OCI-LY1 (cell line): ENCODE measurements at regions not wholly inside any gene's neighbourhood (a gene's known extent, or its start where the extent isn't known, plus 50 kb on each side); places are given as distances from the start of the nearest gene placed in this dataset.

Source experiments
- H2AFZ ChIP-seq: fragments of 200-600 bp; sonication (generic), shearing (Covaris generic); 2 replicates; pipeline ENCODE4 v1.6.0; 2014; ENCODE audit warnings: antibody characterized with exemption, mild to moderate bottlenecking, low read length
- H3F3A ChIP-seq: fragments of 200-600 bp; sonication (generic), shearing (Covaris generic); 2 replicates; pipeline ENCODE4 v1.6.0; 2014; ENCODE audit warnings: mild to moderate bottlenecking, antibody characterized with exemption, low read length, moderate library complexity; ENCODE audit not compliant: insufficient read depth
- H3K27ac ChIP-seq: fragments of 200-600 bp; sonication (generic); 2 replicates; pipeline ENCODE4 v1.5.1; 2014; ENCODE audit warnings: low read length, mixed run types, mild to moderate bottlenecking, low read depth; ENCODE audit not compliant: poor library complexity, severe bottlenecking
- H3K27me3 ChIP-seq: fragments of 200-600 bp; sonication (generic); 2 replicates; pipeline ENCODE4 v1.6.0; 2014; ENCODE audit warnings: antibody characterized with exemption, mild to moderate bottlenecking, low read length, moderate library complexity; ENCODE audit not compliant: insufficient read depth
- H3K36me3 ChIP-seq: fragments of 200-600 bp; sonication (generic); 2 replicates; pipeline ENCODE4 v1.6.1; 2014; ENCODE audit warnings: mild to moderate bottlenecking, antibody characterized with exemption, low read length, moderate library complexity, mixed read lengths; ENCODE audit not compliant: insufficient read depth
- H3K4me1 ChIP-seq: fragments of 200-600 bp; sonication (generic); 2 replicates; pipeline ENCODE4 v1.5.1; 2014; ENCODE audit warnings: mild to moderate bottlenecking, low read length, moderate library complexity; ENCODE audit not compliant: insufficient read depth, severe bottlenecking
- H3K4me2 ChIP-seq: fragments of 200-600 bp; sonication (generic), shearing (Covaris generic); 2 replicates; pipeline ENCODE4 v1.6.1; 2014; ENCODE audit warnings: low read length
- H3K4me3 ChIP-seq: fragments of 200-600 bp; sonication (generic); 2 replicates; pipeline ENCODE4 v1.5.1; 2014; ENCODE audit warnings: low read length, low read depth, mild to moderate bottlenecking, mixed read lengths; ENCODE audit not compliant: poor library complexity, severe bottlenecking
- H3K79me2 ChIP-seq: fragments of 200-600 bp; shearing (Covaris generic); 2 replicates; pipeline ENCODE4 v1.6.1; 2016; ENCODE audit warnings: mixed run types, low read length, mixed read lengths; ENCODE audit not compliant: insufficient read depth
- H3K9ac ChIP-seq: fragments of 200-600 bp; sonication (generic), shearing (Covaris generic); 2 replicates; pipeline ENCODE4 v1.6.1; 2014; ENCODE audit warnings: mild to moderate bottlenecking, low read length, mixed read lengths
- H3K9me2 ChIP-seq: fragments of 200-600 bp; sonication (generic), shearing (Covaris generic); 2 replicates; pipeline ENCODE4 v1.6.1; 2014; ENCODE audit warnings: low read depth, mild to moderate bottlenecking, low read length, mixed read lengths
- H3K9me3 ChIP-seq: fragments of 200-600 bp; shearing (Covaris generic); 2 replicates; pipeline ENCODE4 v1.6.1; 2014; ENCODE audit warnings: low read length, mixed read lengths
- H4K20me1 ChIP-seq: fragments of 200-600 bp; sonication (generic), shearing (Covaris generic); 2 replicates; pipeline ENCODE4 v1.6.0; 2016; ENCODE audit warnings: mild to moderate bottlenecking, low read length; ENCODE audit not compliant: insufficient read depth
- EZH2 ChIP-seq: fragments of 200-600 bp; sonication (generic), shearing (Covaris generic); IDR thresholded peaks from 2 replicates; pipeline ENCODE4 v1.8.0; 2017; ENCODE audit warnings: borderline replicate concordance, mixed run types, mild to moderate bottlenecking, antibody characterized with exemption, low read length, moderate library complexity, mixed read lengths
- TF ChIP-seq, protein P1 (sequence below): fragments of 200-600 bp; sonication (generic), shearing (Covaris generic); IDR thresholded peaks from 2 replicates; pipeline ENCODE4 v1.5.1; 2017; ENCODE audit warnings: mild to moderate bottlenecking, antibody characterized with exemption, low read length, moderate library complexity, mixed read lengths

DNA sequence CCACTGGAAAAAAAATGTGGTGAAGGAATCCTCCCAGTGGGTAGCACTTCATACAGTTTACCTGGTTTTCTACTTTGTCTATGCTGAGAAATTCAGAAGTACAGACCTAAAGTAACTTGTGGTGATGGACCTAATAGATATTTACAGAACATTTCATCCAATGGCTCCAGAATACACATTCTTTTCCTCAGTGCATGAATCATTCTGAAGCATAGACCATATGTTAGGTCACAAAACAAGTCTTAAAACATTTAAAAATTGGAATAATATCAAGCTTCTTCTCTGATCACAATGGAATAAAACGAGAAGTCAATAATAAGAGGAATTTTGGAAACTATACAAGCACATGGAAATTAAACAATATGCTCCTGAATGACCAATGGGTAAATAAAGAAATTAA lies 450.1 kb upstream of the INTU start:
- no peaks in the 10 kb centered on the region for H3K9me3 ChIP-seq
- no peak overlapping the region for H3K4me3 ChIP-seq
- H3F3A ChIP-seq = no peaks in the 10 kb centered on the region
- H3K36me3 ChIP-seq = no peaks in the 10 kb centered on the region
- no peaks in the 10 kb centered on the region for H3K79me2 ChIP-seq
- H3K4me1 ChIP-seq = no peaks in the 10 kb centered on the region
- H3K4me2 ChIP-seq = no peak overlapping the region
- no peak overlapping the region for H2AFZ ChIP-seq
- H3K27me3 ChIP-seq = no peaks in the 10 kb centered on the region
- H3K9ac ChIP-seq = no peak overlapping the region
- H4K20me1 ChIP-seq = no peaks in the 10 kb centered on the region
- no peaks in the 10 kb centered on the region for H3K9me2 ChIP-seq
- H3K27ac ChIP-seq = no peak overlapping the region
- TF ChIP-seq, protein P1, sequence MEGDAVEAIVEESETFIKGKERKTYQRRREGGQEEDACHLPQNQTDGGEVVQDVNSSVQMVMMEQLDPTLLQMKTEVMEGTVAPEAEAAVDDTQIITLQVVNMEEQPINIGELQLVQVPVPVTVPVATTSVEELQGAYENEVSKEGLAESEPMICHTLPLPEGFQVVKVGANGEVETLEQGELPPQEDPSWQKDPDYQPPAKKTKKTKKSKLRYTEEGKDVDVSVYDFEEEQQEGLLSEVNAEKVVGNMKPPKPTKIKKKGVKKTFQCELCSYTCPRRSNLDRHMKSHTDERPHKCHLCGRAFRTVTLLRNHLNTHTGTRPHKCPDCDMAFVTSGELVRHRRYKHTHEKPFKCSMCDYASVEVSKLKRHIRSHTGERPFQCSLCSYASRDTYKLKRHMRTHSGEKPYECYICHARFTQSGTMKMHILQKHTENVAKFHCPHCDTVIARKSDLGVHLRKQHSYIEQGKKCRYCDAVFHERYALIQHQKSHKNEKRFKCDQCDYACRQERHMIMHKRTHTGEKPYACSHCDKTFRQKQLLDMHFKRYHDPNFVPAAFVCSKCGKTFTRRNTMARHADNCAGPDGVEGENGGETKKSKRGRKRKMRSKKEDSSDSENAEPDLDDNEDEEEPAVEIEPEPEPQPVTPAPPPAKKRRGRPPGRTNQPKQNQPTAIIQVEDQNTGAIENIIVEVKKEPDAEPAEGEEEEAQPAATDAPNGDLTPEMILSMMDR = no peak
- TF ChIP-seq EZH2 = no peak

DNA sequence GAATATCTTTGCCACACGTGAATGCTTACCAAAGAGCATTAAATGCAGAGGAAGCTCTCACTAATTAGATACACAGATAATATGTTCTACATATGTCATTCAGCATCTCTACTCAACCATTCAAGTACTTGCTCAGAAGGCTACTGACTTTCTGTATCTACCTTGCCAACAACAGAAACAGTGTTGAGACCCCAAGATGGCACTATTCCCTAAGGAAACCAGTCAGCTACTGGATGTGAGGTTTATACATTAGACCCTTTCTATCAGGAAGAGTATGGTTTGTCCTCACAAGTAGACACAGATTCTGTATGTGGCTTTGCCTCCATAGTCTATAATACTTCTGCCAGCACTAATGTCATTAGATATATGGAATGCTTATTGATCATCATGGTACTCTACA lies 443.9 kb upstream of the INTU start:
- Histone ChIP-seq H3K27me3 (no peaks in the 10 kb centered on the region), H3K79me2 (no peaks in the 10 kb centered on the region), H3K9ac (no peak overlapping the region), H4K20me1 (no peaks in the 10 kb centered on the region), H3K4me2 (no peak overlapping the region), H3K36me3 (no peaks in the 10 kb centered on the region), H2AFZ (no peak overlapping the region), H3F3A (no peaks in the 10 kb centered on the region), H3K4me3 (no peak overlapping the region), H3K9me2 (no peaks in the 10 kb centered on the region), H3K9me3 (no peaks in the 10 kb centered on the region), H3K4me1 (no peaks in the 10 kb centered on the region), H3K27ac (no peak overlapping the region)
- TF ChIP-seq EZH2 = no peak
- TF ChIP-seq, protein P1 = no peak

DNA sequence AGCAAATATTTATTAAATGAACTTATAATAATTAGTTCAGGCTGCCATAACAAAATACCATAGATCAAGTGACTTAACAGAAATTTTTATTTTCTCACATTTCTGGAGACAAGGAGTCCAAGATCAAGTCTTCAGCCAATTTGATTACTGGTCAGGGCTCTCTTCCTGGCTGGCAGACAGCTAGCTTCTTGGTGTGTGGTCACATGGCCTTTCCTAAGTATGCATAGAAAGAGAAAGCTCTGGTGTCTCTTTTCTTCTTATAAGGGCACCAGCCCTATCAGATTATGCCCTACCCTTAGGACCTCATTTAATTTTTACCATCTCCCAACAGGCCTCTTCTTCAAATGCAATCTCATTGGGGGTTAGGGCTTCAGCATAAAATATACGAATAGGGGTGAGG lies 438.5 kb upstream of the INTU start:
- Histone ChIP-seq H3K4me1 (no peaks in the 10 kb centered on the region), H3K9ac (no peak overlapping the region), H3K27me3 (no peaks in the 10 kb centered on the region), H3K9me3 (no peaks in the 10 kb centered on the region), H3K9me2 (no peaks in the 10 kb centered on the region), H3K36me3 (no peaks in the 10 kb centered on the region), H2AFZ (no peak overlapping the region), H3K79me2 (no peaks in the 10 kb centered on the region), H3F3A (no peaks in the 10 kb centered on the region), H3K4me2 (no peak overlapping the region), H4K20me1 (no peaks in the 10 kb centered on the region), H3K4me3 (no peak overlapping the region), H3K27ac (no peak overlapping the region)
- TF ChIP-seq EZH2 = no peak

DNA sequence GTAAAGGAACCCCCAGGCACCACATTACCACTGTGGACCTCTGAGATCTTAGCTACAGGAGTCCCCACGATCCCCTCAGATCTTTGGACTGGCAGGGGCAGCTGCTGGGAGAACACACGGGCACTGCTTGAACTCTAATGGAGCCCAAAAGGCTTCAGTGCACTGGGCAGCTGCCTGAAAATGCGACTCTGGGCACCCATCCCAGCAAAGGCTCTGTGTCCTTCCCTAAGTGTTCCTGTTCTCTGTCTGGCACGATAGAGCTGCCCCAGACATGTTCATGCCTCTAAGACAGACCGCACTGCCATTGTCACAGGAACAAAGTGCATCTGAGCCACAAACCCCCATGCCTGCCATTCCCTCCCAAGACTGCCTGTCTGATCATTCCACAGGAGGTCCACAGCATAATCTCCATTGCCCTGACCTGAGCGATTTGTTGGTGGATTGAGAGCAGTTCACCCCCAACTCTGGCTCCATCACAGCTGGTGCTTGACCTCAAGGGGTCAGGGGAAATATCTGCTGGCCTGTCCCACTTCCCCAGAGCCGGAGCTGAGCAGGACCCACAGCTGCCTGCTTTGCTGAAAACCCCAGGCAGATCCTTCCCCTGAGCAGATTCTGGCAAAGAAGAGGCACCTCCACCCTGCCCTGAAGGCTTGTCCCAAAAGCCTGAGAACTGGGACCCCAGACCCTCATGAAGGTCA lies 436.0 kb upstream of the INTU start:
- H3K36me3 ChIP-seq = no peaks in the 10 kb centered on the region
- H3K27me3 ChIP-seq = no peaks in the 10 kb centered on the region
- H3K4me1 ChIP-seq = no peaks in the 10 kb centered on the region
- TF ChIP-seq, protein P1 = no peak
- TF ChIP-seq EZH2 = no peak
- H3K27ac ChIP-seq = no peak overlapping the region
- no peaks in the 10 kb centered on the region for H4K20me1 ChIP-seq
- H3K9me3 ChIP-seq = no peaks in the 10 kb centered on the region
- no peaks in the 10 kb centered on the region for H3F3A ChIP-seq
- H3K9me2 ChIP-seq = no peaks in the 10 kb centered on the region
- H3K79me2 ChIP-seq = no peaks in the 10 kb centered on the region
- no peak overlapping the region for H3K4me2 ChIP-seq
- no peak overlapping the region for H3K4me3 ChIP-seq
- H2AFZ ChIP-seq = no peak overlapping the region
- H3K9ac ChIP-seq = no peak overlapping the region
